ENCODE measurements at regions not wholly inside any gene's neighbourhood (a gene's known extent, or its start where the extent isn't known, plus 50 kb on each side); places are given as distances from the start of the nearest gene placed in this dataset.

GRCh38 chr2:2623939-2624338 is 292.9 kb upstream of the MYT1L start:
- ATAC-seq (ENCODE audit: poor library complexity) (no peak), DNase-seq (no peak)
- intact Hi-C loops (cut with DNase I) = no loop called here

GRCh38 chr2:2621855-2622254 is 290.8 kb upstream of the MYT1L start:
- intact Hi-C loops (cut with DNase I) = no loop called here
- no peak for DNase-seq
- ATAC-seq (ENCODE audit: poor library complexity) = no peak

GRCh38 chr2:2620604-2621003 is 289.5 kb upstream of the MYT1L start:
- DNase-seq = no peak
- intact Hi-C loops (cut with DNase I) = no loop called here
- ATAC-seq (ENCODE audit: poor library complexity) = no peak

GRCh38 chr2:2619995-2620394 is 288.9 kb upstream of the MYT1L start:
- DNase-seq (no peak), ATAC-seq (ENCODE audit: poor library complexity) (peak; percentile 78)
- intact Hi-C loops (cut with DNase I) = no loop called here

GRCh38 chr2:2614452-2614851 is 283.4 kb upstream of the MYT1L start:
- DNase-seq (no peak), ATAC-seq (ENCODE audit: poor library complexity) (no peak)
- intact Hi-C loops (cut with DNase I) = no loop called here

GRCh38 chr2:2613279-2614199 is 282.5 kb upstream of the MYT1L start:
- ATAC-seq (ENCODE audit: poor library complexity) (peak; percentile 100), DNase-seq (peak; percentile 93)
- intact Hi-C loops (cut with DNase I) = no loop called here

- intact Hi-C loops (cut with DNase I) = no loop called here
- ATAC-seq (ENCODE audit: poor library complexity) (no peak), DNase-seq (no peak)
Observed at GRCh38 chr2:2610751-2611150, 279.7 kb upstream of the MYT1L start.

- ATAC-seq (ENCODE audit: poor library complexity) = no peak
- no peak for DNase-seq
- intact Hi-C loops (cut with DNase I) = no loop called here
Observed at GRCh38 chr2:2600366-2600765, 269.3 kb upstream of the MYT1L start.

- ATAC-seq (ENCODE audit: poor library complexity) (no peak), DNase-seq (no peak)
- intact Hi-C loops (cut with DNase I) = no loop called here
Observed at GRCh38 chr2:2599441-2599840, 268.4 kb upstream of the MYT1L start.

GRCh38 chr2:2597712-2598111 is 266.6 kb upstream of the MYT1L start:
- ATAC-seq (ENCODE audit: poor library complexity) (no peak), DNase-seq (no peak)
- intact Hi-C loops (cut with DNase I) = no loop called here

GRCh38 chr2:2591542-2591940 is 260.5 kb upstream of the MYT1L start:
- ATAC-seq (ENCODE audit: poor library complexity) = no peak
- DNase-seq = no peak
- intact Hi-C loops (cut with DNase I) = no loop called here

GRCh38 chr2:2590841-2591541 is 259.9 kb upstream of the MYT1L start:
- no peak for DNase-seq
- no peak for ATAC-seq (ENCODE audit: poor library complexity)
- intact Hi-C loops (cut with DNase I) = no loop called here

GRCh38 chr2:2590141-2590540 is 259.1 kb upstream of the MYT1L start:
- no peak for ATAC-seq (ENCODE audit: poor library complexity)
- intact Hi-C loops (cut with DNase I) = no loop called here
- DNase-seq = no peak

- ATAC-seq (ENCODE audit: poor library complexity) (no peak), DNase-seq (no peak)
- intact Hi-C loops (cut with DNase I) = no loop called here
Observed at GRCh38 chr2:2588777-2589176, 257.7 kb upstream of the MYT1L start.

- intact Hi-C loops (cut with DNase I) = no loop called here
- DNase-seq (no peak), ATAC-seq (ENCODE audit: poor library complexity) (no peak)
Observed at GRCh38 chr2:2587354-2587753, 256.3 kb upstream of the MYT1L start.

- DNase-seq (no peak), ATAC-seq (ENCODE audit: poor library complexity) (no peak)
- intact Hi-C loops (cut with DNase I) = no loop called here
Observed at GRCh38 chr2:2586931-2587330, 255.9 kb upstream of the MYT1L start.

GRCh38 chr2:2586068-2586776 is 255.1 kb upstream of the MYT1L start:
- DNase-seq (no peak), ATAC-seq (ENCODE audit: poor library complexity) (no peak)
- intact Hi-C loops (cut with DNase I) = no loop called here

- DNase-seq (no peak), ATAC-seq (ENCODE audit: poor library complexity) (no peak)
- intact Hi-C loops (cut with DNase I) = no loop called here
Observed at GRCh38 chr2:2582998-2583545, 252.0 kb upstream of the MYT1L start.
